ENCODE measurements at regions not wholly inside any gene's neighbourhood (a gene's known extent, or its start where the extent isn't known, plus 50 kb on each side); places are given as distances from the start of the nearest gene placed in this dataset.

- TF ChIP-seq, protein P1, sequence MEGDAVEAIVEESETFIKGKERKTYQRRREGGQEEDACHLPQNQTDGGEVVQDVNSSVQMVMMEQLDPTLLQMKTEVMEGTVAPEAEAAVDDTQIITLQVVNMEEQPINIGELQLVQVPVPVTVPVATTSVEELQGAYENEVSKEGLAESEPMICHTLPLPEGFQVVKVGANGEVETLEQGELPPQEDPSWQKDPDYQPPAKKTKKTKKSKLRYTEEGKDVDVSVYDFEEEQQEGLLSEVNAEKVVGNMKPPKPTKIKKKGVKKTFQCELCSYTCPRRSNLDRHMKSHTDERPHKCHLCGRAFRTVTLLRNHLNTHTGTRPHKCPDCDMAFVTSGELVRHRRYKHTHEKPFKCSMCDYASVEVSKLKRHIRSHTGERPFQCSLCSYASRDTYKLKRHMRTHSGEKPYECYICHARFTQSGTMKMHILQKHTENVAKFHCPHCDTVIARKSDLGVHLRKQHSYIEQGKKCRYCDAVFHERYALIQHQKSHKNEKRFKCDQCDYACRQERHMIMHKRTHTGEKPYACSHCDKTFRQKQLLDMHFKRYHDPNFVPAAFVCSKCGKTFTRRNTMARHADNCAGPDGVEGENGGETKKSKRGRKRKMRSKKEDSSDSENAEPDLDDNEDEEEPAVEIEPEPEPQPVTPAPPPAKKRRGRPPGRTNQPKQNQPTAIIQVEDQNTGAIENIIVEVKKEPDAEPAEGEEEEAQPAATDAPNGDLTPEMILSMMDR (IDR thresholded peaks at IDR 0.05), result no peak
- no peak for TF ChIP-seq POLR2A (IDR thresholded peaks at IDR 0.05)
Observed at GRCh38 chr2:220221992-220222391, 594.6 kb downstream of the SLC4A3 start.
